NCI-H82 treated with DMSO at 0.1 percent for 48 hours (cell line): ENCODE measurements at regions not wholly inside any gene's neighbourhood (a gene's known extent, or its start where the extent isn't known, plus 50 kb on each side); places are given as distances from the start of the nearest gene placed in this dataset.

Experiments
- DNase-seq: peaks from one replicate; lab custom pipeline; 2025; ENCODE audit not compliant: unreplicated experiment; lab: John Stamatoyannopoulos, UW

DNA sequence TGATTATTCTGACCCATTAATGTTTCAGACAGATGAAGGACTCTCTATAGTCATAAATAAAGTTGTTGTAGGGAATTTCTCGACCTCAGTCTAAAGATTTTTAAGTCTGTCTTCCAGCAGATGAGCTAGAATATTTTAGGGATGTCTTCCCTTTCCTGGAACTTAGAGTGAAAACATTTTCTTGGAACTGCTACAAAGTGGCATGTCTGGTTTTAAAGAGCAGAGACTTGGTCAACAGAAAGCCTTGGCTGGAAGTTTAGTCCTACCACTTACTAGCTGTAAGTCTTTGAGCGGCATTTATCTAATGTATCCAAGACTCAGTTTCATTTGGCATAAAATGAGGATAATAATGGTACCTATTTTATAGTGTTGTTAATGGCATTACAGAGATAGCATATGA, 120.0 kb upstream of the TGFBR2 start:
- DNase-seq = no peak

DNA sequence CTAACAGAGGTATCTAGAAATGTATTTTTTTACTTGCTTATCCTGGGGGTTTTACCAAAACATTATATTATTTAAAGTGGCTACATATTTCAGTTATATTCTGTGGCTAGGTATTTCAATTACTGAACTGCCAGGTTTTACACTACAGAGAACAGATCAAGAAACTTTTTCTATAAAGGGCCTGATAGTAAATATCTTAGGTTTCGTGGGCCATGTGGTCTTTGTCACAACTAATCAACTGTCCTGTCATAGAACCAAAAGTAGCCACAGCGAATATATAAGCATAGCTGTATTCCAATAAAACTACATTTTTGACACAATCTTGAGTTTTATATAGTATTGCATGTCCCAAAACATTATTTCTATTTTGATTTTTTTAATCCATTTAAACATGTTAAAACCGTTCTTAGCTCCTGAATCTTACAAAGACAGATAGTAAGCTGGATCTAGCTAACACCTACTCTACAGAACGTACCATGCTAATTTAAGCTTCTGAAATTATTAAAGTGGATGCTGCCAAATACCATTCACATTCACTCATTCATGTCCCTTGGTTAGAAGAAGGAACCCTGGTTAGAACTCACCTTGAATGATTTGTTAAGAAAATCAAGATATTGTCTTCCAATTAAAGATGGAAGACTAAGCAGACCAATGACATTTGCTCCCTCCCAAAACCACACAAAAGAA, 118.2 kb upstream of the TGFBR2 start:
- DNase-seq = no peak

DNA sequence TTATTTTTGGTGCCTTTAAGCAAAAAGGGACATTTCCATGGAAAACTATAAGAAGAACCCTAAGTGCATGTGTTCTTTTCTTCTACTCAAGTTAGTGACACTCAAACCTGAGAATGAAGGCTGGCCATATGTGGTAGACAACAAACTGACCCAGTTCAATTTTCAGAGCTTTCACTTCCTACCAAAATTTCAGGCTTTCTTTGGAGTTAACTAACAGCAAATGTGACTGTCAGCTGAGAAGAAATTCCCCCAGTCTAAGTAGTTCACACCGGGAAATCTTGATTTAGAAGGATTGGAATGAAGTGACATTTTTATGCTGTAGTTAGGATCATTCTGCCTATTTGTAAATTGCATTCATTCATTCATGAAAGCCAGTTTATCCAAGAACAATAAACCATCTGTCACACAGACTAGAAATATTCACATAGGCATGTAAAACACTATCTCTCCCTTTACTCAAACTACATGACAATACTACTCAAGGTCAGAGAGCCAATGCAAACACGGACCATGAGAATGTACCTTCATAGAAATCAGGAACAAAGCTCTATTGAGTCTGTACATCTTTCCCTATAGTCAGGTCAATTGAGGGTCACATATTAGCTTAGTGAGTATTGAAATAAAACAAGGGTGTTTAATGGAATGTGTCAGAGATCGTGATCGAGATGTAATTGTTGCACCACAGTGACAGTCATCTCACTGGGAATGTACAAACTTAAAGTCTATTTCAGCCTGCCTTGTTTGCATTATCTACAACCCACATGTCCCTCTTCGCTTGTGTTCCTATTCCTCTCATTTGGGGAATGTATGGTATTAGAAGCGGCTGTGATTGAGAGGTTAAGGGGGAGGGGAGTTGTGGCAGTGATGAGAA, 113.8 kb upstream of the TGFBR2 start:
- DNase-seq = no peak

- DNase-seq = no peak
Observed at GRCh38 chr3:30493911-30494311, 112.5 kb upstream of the TGFBR2 start.

- DNase-seq = no peak
Observed at GRCh38 chr3:30495172-30496065, 111.0 kb upstream of the TGFBR2 start.

- no peak for DNase-seq
Observed at GRCh38 chr3:30496066-30496966, 110.1 kb upstream of the TGFBR2 start.

DNA sequence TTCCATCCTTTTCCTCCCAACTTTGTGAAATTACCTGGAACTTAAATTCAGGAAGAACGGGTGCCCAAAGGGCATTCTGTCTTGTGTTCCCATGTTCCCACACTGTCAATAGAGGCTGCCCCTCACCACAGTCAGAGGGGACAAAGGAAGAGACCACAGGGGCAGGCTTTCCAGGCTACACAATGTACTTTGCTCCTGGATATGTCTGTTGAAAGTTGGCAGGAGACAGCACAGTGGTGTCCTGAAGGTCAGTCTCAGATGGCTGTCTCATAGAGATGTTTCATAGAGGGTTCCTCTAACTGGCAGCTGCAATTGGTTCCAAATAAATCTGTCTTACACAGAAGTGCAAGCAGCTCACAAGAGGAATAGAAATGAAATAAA, 107.8 kb upstream of the TGFBR2 start:
- no peak for DNase-seq

DNA sequence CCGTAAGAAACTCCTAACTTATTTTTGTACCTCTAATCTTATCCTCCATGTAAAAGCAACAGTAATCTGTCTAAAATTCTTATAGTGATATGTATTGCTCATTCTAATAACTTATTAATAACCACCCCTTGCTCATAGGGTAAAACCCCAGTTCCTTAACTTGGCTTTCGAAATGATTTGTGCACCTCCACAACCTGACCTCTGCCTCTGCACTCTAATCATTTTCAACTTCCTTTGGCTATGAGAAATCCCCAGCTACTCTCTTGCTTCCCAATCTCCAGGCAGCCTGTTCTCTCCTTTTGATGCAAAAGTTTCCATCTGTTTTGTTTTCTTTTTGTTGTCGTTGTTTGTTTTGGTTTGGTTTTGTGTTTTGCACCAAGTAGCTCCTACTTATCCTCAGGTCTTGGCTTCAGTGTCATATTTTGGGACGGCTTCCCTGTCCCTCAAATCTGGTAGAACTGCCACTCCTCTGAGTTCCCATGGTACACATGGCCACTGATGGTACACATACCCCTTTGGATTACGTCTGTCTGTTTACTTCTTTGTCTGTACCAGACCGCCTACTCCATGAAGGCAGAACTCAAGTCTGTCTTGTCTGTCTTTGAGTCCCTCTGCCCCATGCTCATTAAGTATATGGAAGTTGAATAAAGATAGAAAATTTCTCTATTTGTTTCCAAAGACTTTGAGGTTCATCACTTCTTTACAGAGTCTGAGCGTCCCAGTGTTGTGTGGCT, 105.6 kb upstream of the TGFBR2 start:
- no peak for DNase-seq

- no peak for DNase-seq
Observed at GRCh38 chr3:30501526-30501925, 104.9 kb upstream of the TGFBR2 start.

DNA sequence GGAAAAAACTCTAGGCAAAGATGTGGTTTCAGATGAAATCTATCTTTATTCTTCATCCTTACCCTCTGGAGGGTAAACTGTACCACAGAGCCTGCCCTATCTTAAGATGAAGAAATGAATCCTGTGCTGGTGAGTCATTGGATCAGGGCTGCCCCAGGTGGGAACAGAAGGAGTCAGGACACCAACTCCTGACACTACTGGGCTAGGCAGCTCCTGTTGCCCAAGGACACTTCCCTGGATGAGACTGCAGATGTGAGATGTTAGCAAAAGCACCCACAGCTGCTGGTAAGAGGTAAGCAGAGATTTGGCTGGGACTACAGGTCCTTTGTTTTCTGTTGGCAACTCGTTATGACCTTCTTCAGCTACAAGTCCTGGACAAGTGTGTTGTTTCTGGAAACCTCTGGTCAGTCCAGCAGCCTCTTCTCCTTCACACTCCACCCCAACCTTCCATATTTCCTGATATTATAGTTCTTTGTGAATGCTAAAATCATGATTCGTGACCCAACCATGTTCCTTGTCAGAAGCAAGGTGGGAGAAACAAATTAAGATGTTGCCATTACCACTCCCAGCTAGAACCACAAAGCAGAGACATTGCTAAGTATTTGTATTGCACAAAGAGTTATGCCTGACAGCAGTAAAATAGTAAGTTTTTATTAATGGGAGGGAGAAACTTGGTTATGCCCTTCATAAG, 104.2 kb upstream of the TGFBR2 start:
- no peak for DNase-seq

DNA sequence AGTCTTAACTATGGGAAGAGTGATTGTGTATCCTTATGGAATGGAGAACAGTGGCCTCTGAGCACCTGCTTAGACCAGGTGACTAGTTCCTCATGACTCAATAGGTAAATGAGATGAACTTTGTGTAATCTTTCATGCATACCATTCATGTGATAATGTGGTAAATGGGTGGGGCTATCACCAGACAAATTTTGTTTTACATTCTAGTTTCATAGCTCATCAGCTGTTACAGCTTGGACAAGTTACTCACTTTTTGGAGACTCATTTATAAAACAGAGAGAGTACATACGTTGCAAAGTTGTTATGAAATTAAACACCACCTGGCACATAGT, 103.7 kb upstream of the TGFBR2 start:
- DNase-seq = no peak

- DNase-seq = no peak
Observed at GRCh38 chr3:30503446-30503845, 103.0 kb upstream of the TGFBR2 start.

DNA sequence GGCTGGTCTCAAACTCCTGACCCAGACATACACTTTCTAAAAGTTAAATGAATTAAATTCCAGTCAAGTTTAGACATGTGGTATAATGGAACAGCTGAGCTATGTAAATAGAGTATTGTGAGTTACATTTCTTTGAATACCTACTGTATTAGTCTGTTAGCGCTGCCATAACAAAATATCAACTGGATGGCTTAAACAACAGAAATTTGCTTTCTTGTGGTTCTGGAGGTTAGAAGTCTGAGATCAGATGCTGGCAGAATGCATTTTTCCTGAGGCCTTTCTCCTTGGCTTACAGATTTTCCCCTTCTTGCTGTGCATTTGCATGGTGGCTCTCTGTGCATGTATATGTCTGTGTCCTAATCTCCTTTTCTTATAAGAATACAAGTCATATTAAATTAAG, 101.5 kb upstream of the TGFBR2 start:
- DNase-seq = no peak

DNA sequence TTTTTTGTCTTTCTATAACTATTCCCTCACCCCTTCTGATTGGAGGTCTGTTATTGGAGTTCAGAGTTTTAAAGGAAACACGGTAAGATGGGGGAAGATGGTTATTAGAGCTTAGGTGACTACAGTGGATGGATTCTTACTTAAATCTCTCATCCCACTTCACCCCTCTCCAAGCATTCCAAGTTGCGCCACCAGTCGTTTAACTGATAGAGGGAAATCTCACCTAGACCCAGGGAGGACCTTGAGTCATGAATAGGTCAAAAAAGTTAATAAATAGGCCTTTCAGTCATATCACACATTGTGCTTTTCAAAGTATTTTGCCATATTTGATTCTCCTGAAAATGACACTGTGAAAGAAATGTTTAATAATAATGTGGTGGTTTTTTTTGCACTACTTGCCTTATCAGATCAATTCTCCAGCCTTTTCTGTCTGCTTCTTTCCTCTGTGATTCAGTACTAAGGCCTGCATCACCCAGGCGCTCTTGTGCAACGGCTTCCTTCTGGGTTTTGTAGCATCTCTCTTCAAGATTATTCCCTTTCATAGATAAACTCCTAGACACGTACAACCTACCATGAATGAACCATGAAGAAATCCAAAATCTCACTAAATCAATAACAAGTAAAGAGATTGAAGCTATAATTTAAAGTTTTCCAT, 100.4 kb upstream of the TGFBR2 start:
- DNase-seq = no peak

- DNase-seq = no peak
Observed at GRCh38 chr3:30508339-30508738, 98.1 kb upstream of the TGFBR2 start.

GRCh38 chr3:30510596-30510995, 95.8 kb upstream of the TGFBR2 start:
- no peak for DNase-seq

GRCh38 chr3:30511524-30512251, 94.7 kb upstream of the TGFBR2 start:
- no peak for DNase-seq

- DNase-seq = no peak
Observed at GRCh38 chr3:30512576-30512975, 93.8 kb upstream of the TGFBR2 start.
